HepG2 (cell line): ENCODE measurements at regions not wholly inside any gene's neighbourhood (a gene's known extent, or its start where the extent isn't known, plus 50 kb on each side); places are given as distances from the start of the nearest gene placed in this dataset.

Experiments used
- ATAC-seq: fragments of 200-7000 bp; cut with Tn5 transposase; 3 replicates; pipeline ENCODE4 v1.9.1; 2020; ENCODE audit warnings: mild to moderate bottlenecking, moderate library complexity
- BruUV-seq: library from RNA; stranded (reverse); fragments of 400-500 nt; replicated peaks from 2 replicates; lab custom pipeline; 2021; lab: Mats Ljungman, UMichigan
- CTCF ChIA-PET: fragments of 300-600 bp; formaldehyde crosslinking; extraction: SDS; loops from one replicate; lab custom pipeline; 2021; ENCODE audit warnings: low total read pairs, inconsistent platforms, low intra/inter-chr PET ratio; lab: Yijun Ruan, JAX
- POLR2A ChIA-PET: fragments of 350-600 bp; sonication (Branson Sonifier 250); formaldehyde crosslinking; loops from one replicate; lab custom pipeline; 2020; ENCODE audit warnings: antibody characterized with exemption, inconsistent platforms; lab: Yijun Ruan, JAX
- DNase-seq: peaks from one replicate; pipeline ENCODE4 v3.0.0-alpha.2; 2015; ENCODE audit warnings: low spot score
- FAIRE-seq: peaks from 3 replicates; lab custom pipeline; 2011; peaks lifted over from hg19 to GRCh38; lab: Jason Lieb, UNC
- H2AFZ ChIP-seq: one replicate; pipeline ENCODE4 v1.6.1; 2011; ENCODE audit warnings: low read length, inconsistent platforms
- H3K27ac ChIP-seq: fragments of 300-600 bp; 3 replicates; pipeline ENCODE4 v1.8.0; 2011; ENCODE audit warnings: mixed run types, mild to moderate bottlenecking, mixed read lengths, low read length, inconsistent platforms; ENCODE audit not compliant: insufficient read depth; ENCODE audit errors: extremely low read length
- H3K27me3 ChIP-seq, 2 experiments: fragments of 200-600 bp in 1 of 2; 2 replicates in 1 of 2; 3 replicates in 1 of 2; pipeline versions ENCODE4 v1.6.0 to v1.8.0; 2011; ENCODE audit warnings: low read length in 2 of 2, mild to moderate bottlenecking in 2 of 2, moderate library complexity in 2 of 2, inconsistent platforms in 1 of 2; ENCODE audit not compliant: insufficient read depth in 2 of 2, control insufficient read depth in 1 of 2
- H3K36me3 ChIP-seq, 2 experiments: fragments of 200-600 bp in 1 of 2; replicated peaks in 1 of 2; 2 replicates in 1 of 2; 3 replicates in 1 of 2; pipeline versions ENCODE4 v1.5.1 to v1.8.0; 2011; ENCODE audit warnings: low read length in 2 of 2, inconsistent platforms in 1 of 2; ENCODE audit not compliant: insufficient read depth in 2 of 2, control insufficient read depth in 1 of 2
- H3K4me1 ChIP-seq: 2 replicates; pipeline ENCODE4 v1.5.1; 2012; ENCODE audit warnings: low read length, inconsistent platforms; ENCODE audit not compliant: insufficient read depth
- H3K4me2 ChIP-seq: 2 replicates; pipeline ENCODE4 v1.6.0; 2011; ENCODE audit warnings: low read depth, low read length, inconsistent platforms
- H3K4me3 ChIP-seq, 3 experiments: fragments of 200-600 bp in 1 of 3; sonication (generic), shearing (Covaris generic) in 1 of 3; replicated peaks in 1 of 3; 2 replicates each; pipeline ENCODE4 v1.5.1; 2011 to 2016; ENCODE audit warnings: low read length in 3 of 3, inconsistent platforms in 2 of 3, low read depth in 2 of 3, mild to moderate bottlenecking in 2 of 3, control low read depth in 1 of 3, mixed read lengths in 1 of 3; ENCODE audit not compliant: insufficient read depth in 1 of 3
- H3K79me2 ChIP-seq: one replicate; pipeline ENCODE4 v1.6.1; 2011; ENCODE audit warnings: low read length, inconsistent platforms; ENCODE audit not compliant: insufficient read depth
- H3K9ac ChIP-seq: 2 replicates; pipeline ENCODE4 v1.6.0; 2011; ENCODE audit warnings: mild to moderate bottlenecking, low read depth, low read length, inconsistent platforms; ENCODE audit not compliant: insufficient read depth
- H3K9me3 ChIP-seq: 2 replicates; pipeline ENCODE4 v1.5.1; 2012; ENCODE audit warnings: mild to moderate bottlenecking, low read length
- H4K20me1 ChIP-seq: 2 replicates; pipeline ENCODE4 v1.6.0; 2011; ENCODE audit warnings: inconsistent platforms, mild to moderate bottlenecking, low read length, moderate library complexity; ENCODE audit not compliant: insufficient read depth
- IKZF4 ChIP-seq: sonication (generic); formaldehyde crosslinking; IDR thresholded peaks from 2 replicates; pipeline ENCODE4 v1.5.1; 2020; ENCODE audit warnings: borderline replicate concordance, mild to moderate bottlenecking, low read depth, missing genetic modification reagents; ENCODE audit errors: not compliant biosample characterization
- ZBTB38 ChIP-seq: sonication (generic); formaldehyde crosslinking; IDR thresholded peaks from 2 replicates; pipeline ENCODE4 v1.5.1; 2020; ENCODE audit warnings: mild to moderate bottlenecking, missing genetic modification reagents
- ZNF775 ChIP-seq: sonication (generic); formaldehyde crosslinking; IDR thresholded peaks from 2 replicates; pipeline ENCODE4 v1.4.0; 2020; ENCODE audit warnings: missing genetic modification reagents, mild to moderate bottlenecking, moderate library complexity, borderline replicate concordance
- ZNF841 ChIP-seq: sonication (generic); formaldehyde crosslinking; IDR thresholded peaks from 2 replicates; pipeline ENCODE4 v1.8.1; 2023; ENCODE audit warnings: missing genetic modification reagents, borderline replicate concordance
- ZNF883 ChIP-seq: sonication (generic); formaldehyde crosslinking; IDR thresholded peaks from 2 replicates; pipeline ENCODE4 v1.5.1; 2020; ENCODE audit warnings: mild to moderate bottlenecking, missing genetic modification reagents; ENCODE audit errors: not compliant biosample characterization
- WGBS: methylation state at CpG from one replicate; pipeline ENCODE4 v1.1.6; 2017; ENCODE audit warnings: low lambda C conversion rate; 5-methylcytosine and 5-hydroxymethylcytosine counted together
- in situ Hi-C: cut with HindIII; loops from 2 replicates; pipeline ENCODE4 v1.10.0; 2017; ENCODE audit warnings: low pct_unique_long_range_greater_than_20kb; ENCODE audit not compliant: extremely low pct_ligation_motif_present
- intact Hi-C: fragments of 100-400 bp; cut with micrococcal nuclease; formaldehyde crosslinking; loops from one replicate; pipeline ENCODE4 v1.10.0; 2022; ENCODE audit not compliant: unreplicated experiment
- TF ChIP-seq, protein P1 (sequence below): sonication (generic); formaldehyde crosslinking; IDR thresholded peaks from 2 replicates; pipeline ENCODE4 v1.5.0; 2020; ENCODE audit warnings: mild to moderate bottlenecking, missing genetic modification reagents, moderate library complexity
- TF ChIP-seq, protein P2 (sequence below): sonication (generic); formaldehyde crosslinking; IDR thresholded peaks from 2 replicates; pipeline ENCODE4 v1.5.1; 2020; ENCODE audit warnings: missing genetic modification reagents, mild to moderate bottlenecking, borderline replicate concordance

DNA sequence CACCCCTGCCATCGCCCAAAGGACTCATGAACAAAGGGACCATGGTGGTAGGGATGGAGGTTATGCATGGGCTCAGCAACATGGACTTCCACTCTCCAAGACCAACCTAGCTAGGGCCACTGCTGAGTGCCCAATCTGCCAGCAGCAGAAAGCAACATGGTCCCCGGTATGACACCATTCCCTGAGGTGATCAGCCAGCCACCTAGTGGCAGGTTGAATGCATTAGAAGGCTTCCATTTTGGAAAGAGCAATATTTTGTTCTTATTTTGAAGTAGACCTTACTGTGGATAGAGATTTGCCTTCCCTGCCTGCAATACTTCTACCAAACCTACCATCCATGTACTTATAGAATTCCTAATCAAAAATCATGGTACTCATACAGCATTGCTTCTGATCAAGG is 99.8 kb downstream of the METTL4 start:
- Histone ChIP-seq H3K27me3 (no peaks in the 10 kb centered on the region), H3K36me3 (no peaks in the 10 kb centered on the region), H3K4me1 (no peaks in the 10 kb centered on the region), H4K20me1 (no peaks in the 10 kb centered on the region), H3K4me3 (no peak overlapping the region), H2AFZ (no peak overlapping the region), H3K27ac (no peak overlapping the region), H3K79me2 (no peaks in the 10 kb centered on the region), H3K9me3 (no peaks in the 10 kb centered on the region), H3K4me2 (no peak overlapping the region), H3K9ac (no peak overlapping the region)
- DNase-seq (no peak), ATAC-seq (peak; percentile 41; the same call in 1 of the 3 replicates), FAIRE-seq (no peak)
- BruUV-seq: no TSS peak
- intact Hi-C loops: no loop called here
- ChIA-PET POLR2A (no interaction called here), CTCF (no interaction called here)
- TF ChIP-seq, protein P1, sequence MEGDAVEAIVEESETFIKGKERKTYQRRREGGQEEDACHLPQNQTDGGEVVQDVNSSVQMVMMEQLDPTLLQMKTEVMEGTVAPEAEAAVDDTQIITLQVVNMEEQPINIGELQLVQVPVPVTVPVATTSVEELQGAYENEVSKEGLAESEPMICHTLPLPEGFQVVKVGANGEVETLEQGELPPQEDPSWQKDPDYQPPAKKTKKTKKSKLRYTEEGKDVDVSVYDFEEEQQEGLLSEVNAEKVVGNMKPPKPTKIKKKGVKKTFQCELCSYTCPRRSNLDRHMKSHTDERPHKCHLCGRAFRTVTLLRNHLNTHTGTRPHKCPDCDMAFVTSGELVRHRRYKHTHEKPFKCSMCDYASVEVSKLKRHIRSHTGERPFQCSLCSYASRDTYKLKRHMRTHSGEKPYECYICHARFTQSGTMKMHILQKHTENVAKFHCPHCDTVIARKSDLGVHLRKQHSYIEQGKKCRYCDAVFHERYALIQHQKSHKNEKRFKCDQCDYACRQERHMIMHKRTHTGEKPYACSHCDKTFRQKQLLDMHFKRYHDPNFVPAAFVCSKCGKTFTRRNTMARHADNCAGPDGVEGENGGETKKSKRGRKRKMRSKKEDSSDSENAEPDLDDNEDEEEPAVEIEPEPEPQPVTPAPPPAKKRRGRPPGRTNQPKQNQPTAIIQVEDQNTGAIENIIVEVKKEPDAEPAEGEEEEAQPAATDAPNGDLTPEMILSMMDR: 0 out of 2 replicates have a peak, but pooled peaks have one; percentile 15
- no peak for TF ChIP-seq ZNF841 (CRISPR knock-in tag)
- TF ChIP-seq ZNF883 (CRISPR knock-in tag): no peak
- TF ChIP-seq, protein P2, sequence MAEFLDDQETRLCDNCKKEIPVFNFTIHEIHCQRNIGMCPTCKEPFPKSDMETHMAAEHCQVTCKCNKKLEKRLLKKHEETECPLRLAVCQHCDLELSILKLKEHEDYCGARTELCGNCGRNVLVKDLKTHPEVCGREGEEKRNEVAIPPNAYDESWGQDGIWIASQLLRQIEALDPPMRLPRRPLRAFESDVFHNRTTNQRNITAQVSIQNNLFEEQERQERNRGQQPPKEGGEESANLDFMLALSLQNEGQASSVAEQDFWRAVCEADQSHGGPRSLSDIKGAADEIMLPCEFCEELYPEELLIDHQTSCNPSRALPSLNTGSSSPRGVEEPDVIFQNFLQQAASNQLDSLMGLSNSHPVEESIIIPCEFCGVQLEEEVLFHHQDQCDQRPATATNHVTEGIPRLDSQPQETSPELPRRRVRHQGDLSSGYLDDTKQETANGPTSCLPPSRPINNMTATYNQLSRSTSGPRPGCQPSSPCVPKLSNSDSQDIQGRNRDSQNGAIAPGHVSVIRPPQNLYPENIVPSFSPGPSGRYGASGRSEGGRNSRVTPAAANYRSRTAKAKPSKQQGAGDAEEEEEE (CRISPR knock-in tag): no peak
- TF ChIP-seq IKZF4 (CRISPR knock-in tag): no peak
- TF ChIP-seq ZNF775 (CRISPR knock-in tag): no peak
- TF ChIP-seq ZBTB38 (CRISPR knock-in tag): no peak
- in situ Hi-C loops: no loop called here
- WGBS: 0% methylated on average over 2 of the region's 2 CpGs
